ENCODE measurements at regions not wholly inside any gene's neighbourhood (a gene's known extent, or its start where the extent isn't known, plus 50 kb on each side); places are given as distances from the start of the nearest gene placed in this dataset.

DNA sequence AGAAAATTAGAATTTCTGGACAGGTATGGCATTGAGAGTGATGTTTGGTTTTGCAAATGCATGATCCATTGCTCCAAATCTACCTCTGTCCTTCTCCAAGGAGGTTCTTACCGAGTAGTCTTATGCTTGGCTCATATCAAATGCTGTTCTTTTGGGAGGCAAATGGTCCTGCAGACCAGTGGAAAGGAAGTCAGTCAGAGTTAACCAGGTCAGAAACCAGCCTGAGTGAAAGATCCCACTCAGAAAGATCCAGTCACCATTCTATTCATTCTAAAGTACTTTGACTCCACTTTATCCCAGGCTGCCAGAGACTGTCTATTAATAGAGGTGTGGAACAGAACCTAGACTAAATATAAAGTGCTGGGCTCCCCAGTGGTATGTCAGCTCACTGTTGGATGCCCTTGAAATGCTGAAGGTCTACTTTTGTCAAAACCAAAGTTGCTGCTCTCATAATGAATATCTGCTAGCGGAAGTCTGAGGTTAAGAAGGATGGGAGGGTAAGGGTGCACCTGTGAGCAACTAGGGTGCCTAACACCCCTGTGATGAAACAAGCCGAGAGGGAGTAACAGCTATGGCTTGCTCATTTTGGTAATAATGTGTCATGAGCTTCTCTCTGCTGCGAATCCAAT, 302.2 kb downstream of the ZNF608 start:
- Histone ChIP-seq H3K27ac (no peak overlapping the region), H3K27me3 (replicated peaks; ENCODE audit: insufficient read depth) (no peaks in the 10 kb centered on the region), H3K9me3 (no peaks in the 10 kb centered on the region), H3K4me3 (no peak overlapping the region), H3K4me1 (ENCODE audit: control insufficient read depth in 1 of 2, low read depth in 2 of 2) (peaks cover 0 to 7% of the 10 kb centered on the region in 2 donors), H3K36me3 (no peaks in the 10 kb centered on the region)
- no peak for ATAC-seq (ENCODE audit: insufficient number of reproducible peaks, low FRiP score, low read depth)
- no peak for DNase-seq (ENCODE audit: low spot score)
- TF ChIP-seq, protein P1, sequence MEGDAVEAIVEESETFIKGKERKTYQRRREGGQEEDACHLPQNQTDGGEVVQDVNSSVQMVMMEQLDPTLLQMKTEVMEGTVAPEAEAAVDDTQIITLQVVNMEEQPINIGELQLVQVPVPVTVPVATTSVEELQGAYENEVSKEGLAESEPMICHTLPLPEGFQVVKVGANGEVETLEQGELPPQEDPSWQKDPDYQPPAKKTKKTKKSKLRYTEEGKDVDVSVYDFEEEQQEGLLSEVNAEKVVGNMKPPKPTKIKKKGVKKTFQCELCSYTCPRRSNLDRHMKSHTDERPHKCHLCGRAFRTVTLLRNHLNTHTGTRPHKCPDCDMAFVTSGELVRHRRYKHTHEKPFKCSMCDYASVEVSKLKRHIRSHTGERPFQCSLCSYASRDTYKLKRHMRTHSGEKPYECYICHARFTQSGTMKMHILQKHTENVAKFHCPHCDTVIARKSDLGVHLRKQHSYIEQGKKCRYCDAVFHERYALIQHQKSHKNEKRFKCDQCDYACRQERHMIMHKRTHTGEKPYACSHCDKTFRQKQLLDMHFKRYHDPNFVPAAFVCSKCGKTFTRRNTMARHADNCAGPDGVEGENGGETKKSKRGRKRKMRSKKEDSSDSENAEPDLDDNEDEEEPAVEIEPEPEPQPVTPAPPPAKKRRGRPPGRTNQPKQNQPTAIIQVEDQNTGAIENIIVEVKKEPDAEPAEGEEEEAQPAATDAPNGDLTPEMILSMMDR (IDR thresholded peaks at IDR 0.05), result no peak

- no peaks in the 10 kb centered on the region for H3K27me3 ChIP-seq (replicated peaks; ENCODE audit: insufficient read depth)
- no peak for ATAC-seq (ENCODE audit: insufficient number of reproducible peaks, low FRiP score, low read depth)
Measured at GRCh38 chr5:124440471-124440870, 306.0 kb downstream of the ZNF608 start.

GRCh38 chr5:124439609-124440008, 306.8 kb downstream of the ZNF608 start:
- H3K4me3 ChIP-seq, result no peak overlapping the region
- TF ChIP-seq, protein P1 (IDR thresholded peaks at IDR 0.05), result no peak

More at GRCh38 chr5:124440471-124440870, 306.0 kb downstream of the ZNF608 start:
- no peak overlapping the region for H3K27ac ChIP-seq
- DNase-seq (ENCODE audit: low spot score), result no peak
- H3K4me3 ChIP-seq, result no peak overlapping the region
- TF ChIP-seq, protein P1 (IDR thresholded peaks at IDR 0.05), result no peak
- H3K9me3 ChIP-seq, result no peaks in the 10 kb centered on the region
- peaks cover 0 to 7% of the 10 kb centered on the region in 2 donors for H3K4me1 ChIP-seq (ENCODE audit: control insufficient read depth in 1 of 2, low read depth in 2 of 2)
- H3K36me3 ChIP-seq, result no peaks in the 10 kb centered on the region

GRCh38 chr5:124438903-124439281, 307.5 kb downstream of the ZNF608 start:
- TF ChIP-seq, protein P1 (IDR thresholded peaks at IDR 0.05), result no peak
- H3K36me3 ChIP-seq, result no peaks in the 10 kb centered on the region
- ATAC-seq (ENCODE audit: insufficient number of reproducible peaks, low FRiP score, low read depth), result no peak
- H3K27me3 ChIP-seq (replicated peaks; ENCODE audit: insufficient read depth), result no peaks in the 10 kb centered on the region
- H3K4me1 ChIP-seq (ENCODE audit: control insufficient read depth in 1 of 2, low read depth in 2 of 2), result no peaks in the 10 kb centered on the region
- H3K27ac ChIP-seq, result no peak overlapping the region
- H3K4me3 ChIP-seq, result no peak overlapping the region
- DNase-seq (ENCODE audit: low spot score), result no peak
- peaks cover 3% of the 10 kb centered on the region for H3K9me3 ChIP-seq

More at GRCh38 chr5:124439609-124440008, 306.8 kb downstream of the ZNF608 start:
- H3K4me1 ChIP-seq (ENCODE audit: control insufficient read depth in 1 of 2, low read depth in 2 of 2), result peaks cover 0 to 6% of the 10 kb centered on the region in 2 donors
- H3K9me3 ChIP-seq, result no peaks in the 10 kb centered on the region
- DNase-seq (ENCODE audit: low spot score) (no peak), ATAC-seq (ENCODE audit: insufficient number of reproducible peaks, low FRiP score, low read depth) (no peak)
- H3K27me3 ChIP-seq (replicated peaks; ENCODE audit: insufficient read depth), result no peaks in the 10 kb centered on the region
- no peak overlapping the region for H3K27ac ChIP-seq
- no peaks in the 10 kb centered on the region for H3K36me3 ChIP-seq

DNA sequence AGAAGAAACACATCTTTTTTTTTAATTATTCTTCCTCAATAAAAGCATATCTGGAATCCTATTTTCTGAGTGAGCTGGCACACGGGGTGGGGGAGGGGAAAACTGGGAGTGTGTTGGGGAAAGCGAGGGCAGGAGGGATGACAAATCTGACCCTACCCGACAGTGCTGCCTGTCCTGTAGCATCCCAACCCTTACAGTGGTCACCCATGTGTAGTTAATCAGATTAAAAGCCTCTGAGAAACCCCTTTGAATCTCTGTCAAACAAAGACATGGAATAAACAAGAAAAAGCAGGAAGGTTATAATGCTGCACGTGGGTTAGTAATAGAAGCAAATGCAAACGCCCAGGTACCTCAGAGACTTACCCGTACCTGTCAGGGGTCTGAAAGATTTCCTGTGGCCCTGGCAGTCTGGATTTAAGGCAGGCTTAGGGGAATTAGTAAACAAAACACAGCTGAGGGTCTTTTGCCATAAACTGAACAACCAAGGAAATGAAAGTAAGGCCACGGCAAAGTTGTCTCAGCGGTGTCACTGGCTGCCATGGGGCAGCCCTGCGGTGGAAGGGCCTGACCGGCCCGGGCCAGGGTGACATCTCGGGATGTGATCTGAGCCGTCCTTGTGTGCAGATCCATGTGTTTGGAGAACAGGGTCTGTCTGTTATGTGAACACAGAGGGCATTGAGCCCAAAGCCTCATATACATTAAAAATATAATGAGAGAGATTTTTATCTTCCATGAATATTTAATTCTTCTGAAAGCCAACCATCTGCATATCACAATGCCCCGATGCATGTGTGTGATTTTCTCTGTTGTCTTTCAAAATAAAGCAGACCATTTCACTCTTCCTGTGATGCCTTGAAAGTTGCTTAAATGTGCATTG, 308.2 kb downstream of the ZNF608 start:
- Histone ChIP-seq H3K27me3 (replicated peaks; ENCODE audit: insufficient read depth) (no peaks in the 10 kb centered on the region), H3K4me3 (no peak overlapping the region), H3K4me1 (ENCODE audit: control insufficient read depth in 1 of 2, low read depth in 2 of 2) (no peaks in the 10 kb centered on the region), H3K36me3 (no peaks in the 10 kb centered on the region), H3K27ac (no peak overlapping the region), H3K9me3 (peaks cover 3% of the 10 kb centered on the region)
- TF ChIP-seq, protein P1 (IDR thresholded peaks at IDR 0.05), result no peak
- ATAC-seq (ENCODE audit: insufficient number of reproducible peaks, low FRiP score, low read depth) (no peak), DNase-seq (ENCODE audit: low spot score) (no peak)

Data from thoracic aorta (tissue), 2 donors.